ENCODE measurements at regions not wholly inside any gene's neighbourhood (a gene's known extent, or its start where the extent isn't known, plus 50 kb on each side); places are given as distances from the start of the nearest gene placed in this dataset.
A peak's percentile ranks its signal among the peaks of the same experiment; 100 is the strongest.
"Not testable (repeated sequence)": the region's sequence is repeated elsewhere in the genome, so short reads cannot be mapped to it uniquely, and the experiment has no call there.

DNA sequence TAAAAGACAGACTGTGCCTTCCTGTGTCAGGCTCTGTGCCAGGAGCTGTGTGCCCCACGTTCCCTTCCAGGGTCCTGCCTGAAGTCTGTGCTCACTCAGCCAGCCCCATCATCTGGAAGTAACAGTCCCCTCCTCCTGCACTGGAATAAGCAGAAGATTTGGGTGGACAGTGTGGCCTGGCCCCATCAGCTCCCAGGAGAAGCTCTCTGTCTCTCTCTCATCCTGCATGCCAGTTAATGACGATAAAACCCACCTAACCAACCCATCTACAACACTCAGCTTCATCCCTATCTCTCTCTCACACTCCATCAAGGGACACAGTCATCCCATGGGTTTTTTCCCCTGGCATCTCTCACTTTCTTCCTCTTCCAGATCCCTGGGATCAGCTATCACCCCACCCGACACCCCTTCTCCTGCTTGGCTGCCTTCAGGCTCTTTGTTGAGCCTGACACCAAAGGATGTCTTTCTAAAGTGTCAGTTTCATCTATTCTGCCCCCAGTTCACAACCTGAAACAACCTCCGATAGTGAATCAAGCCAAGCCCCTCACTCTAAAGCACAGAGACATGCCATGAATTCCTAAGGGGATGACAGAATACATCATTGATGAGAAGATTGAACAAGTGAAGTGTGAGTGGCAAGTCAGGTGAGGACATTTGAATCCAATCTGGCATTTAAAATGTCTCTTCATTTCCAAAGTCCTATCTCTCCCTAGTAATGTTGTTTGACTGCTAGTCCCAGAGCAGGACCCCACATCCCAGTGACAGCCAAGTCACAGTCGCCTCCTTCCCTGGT is 91.4 kb upstream of the TOP3B start:
- DNase-seq: no peak

- DNase-seq: no peak
Observed at GRCh38 chr22:22072169-22072836, 89.7 kb upstream of the TOP3B start.

GRCh38 chr22:22071455-22071854 is 88.9 kb upstream of the TOP3B start:
- DNase-seq: no peak

GRCh38 chr22:22070371-22070824 is 87.8 kb upstream of the TOP3B start:
- no peak for DNase-seq

DNA sequence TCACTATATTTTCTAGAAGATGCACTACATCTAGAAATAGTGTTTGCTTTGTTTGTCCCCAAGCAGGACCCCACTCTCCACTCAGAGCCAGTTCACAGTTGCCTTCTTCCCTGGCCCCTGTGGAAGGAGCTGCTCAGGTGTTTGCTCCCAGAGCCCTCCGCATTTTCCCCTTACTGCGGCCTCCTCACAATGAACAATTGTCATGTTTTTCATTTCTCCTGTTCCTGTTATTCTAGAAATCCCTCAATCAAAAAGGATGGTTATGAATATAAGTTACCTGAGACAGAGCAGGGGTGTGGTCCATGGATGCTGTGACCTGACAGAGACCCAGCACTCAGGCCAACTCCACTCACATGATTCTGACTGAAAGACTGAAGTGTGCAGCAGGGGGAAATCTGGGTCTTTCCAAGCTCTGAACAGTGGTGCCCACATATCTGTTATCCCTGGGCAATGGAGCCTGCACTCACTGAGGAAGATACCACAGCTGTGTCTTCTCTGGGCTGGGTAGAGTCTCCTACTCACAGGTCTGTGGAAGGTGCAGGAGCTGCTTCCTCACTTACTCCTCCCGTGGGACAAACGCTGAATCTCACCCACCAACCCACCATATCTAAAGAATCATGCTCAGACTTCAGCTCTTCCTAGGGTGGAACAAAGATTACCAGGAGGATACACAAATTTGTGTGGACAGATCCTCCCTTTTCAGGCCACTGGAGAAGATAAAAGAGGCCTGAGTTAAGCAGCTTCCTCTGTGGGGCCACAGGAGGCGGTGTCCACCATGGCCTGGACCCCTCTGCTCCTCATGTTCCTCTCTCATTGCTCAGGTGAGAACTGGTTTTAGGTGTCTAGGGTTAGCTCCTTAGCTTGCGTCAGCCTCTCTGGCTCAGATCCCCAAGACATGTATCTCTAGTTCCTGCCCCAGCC is 87.1 kb upstream of the TOP3B start:
- no peak for DNase-seq

DNA sequence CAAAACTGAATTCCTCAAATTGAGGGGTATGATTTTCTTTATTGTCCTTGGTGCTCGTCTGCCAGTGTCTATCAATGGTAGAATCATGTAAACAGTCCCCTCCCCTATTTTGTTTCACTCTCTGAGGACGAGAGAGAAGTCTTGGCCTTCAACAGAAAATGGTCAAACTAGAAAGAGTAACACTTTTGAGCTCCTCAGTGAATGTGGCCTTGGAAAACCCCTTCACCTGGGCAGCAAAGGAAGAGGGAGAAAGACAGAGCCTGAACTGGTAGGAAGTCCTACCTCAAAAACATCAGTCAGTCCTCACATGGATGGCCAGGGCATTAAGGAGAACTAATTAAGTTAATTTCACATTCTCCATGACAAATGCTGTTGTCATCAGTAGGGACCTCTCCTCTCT is 86.1 kb upstream of the TOP3B start:
- DNase-seq: no peak

GRCh38 chr22:22068025-22068424 is 85.4 kb upstream of the TOP3B start:
- DNase-seq: no peak

DNA sequence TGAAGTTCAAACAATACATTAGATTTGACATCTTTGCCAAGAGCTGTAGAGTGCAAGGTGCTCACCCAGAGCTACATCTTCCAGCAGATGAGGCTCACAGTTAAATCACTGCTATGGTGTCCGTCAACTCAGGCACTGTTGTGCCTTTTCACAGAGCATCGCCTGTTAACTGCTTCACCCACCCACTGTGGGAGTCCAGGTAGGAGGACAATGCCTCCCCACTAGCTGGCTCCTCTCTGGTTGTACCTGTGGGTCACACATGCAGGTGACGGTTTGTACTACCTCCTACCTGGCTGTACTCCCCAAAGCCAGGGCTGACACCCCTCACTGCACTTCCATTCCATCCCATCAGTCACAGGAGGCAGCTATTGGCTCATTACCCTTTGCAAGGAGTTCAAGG is 84.6 kb upstream of the TOP3B start:
- DNase-seq: no peak

- no peak for DNase-seq
Observed at GRCh38 chr22:22064580-22064979, 82.0 kb upstream of the TOP3B start.

DNA sequence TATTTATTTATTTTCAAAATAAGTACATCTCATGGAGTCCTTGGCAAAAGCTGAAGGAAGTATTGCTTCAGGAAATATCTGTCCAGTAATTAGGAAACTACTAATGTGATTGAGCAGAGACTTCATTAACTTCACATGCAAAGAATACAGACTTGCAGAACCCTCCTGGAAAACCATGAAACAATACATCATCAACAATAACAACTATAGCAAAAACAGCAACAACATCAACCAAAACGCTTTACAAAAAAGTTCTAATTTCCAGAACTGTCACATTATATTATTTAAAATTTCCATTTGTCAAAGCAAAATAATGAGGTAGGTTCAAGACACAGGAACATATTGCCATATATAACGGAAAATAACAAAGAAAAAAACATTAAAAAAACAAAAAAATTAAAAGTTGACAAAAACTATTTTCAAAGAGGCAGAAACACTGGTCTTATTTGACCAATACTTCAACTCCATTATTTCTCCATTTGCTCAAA is 79.8 kb upstream of the TOP3B start:
- no peak for DNase-seq

DNA sequence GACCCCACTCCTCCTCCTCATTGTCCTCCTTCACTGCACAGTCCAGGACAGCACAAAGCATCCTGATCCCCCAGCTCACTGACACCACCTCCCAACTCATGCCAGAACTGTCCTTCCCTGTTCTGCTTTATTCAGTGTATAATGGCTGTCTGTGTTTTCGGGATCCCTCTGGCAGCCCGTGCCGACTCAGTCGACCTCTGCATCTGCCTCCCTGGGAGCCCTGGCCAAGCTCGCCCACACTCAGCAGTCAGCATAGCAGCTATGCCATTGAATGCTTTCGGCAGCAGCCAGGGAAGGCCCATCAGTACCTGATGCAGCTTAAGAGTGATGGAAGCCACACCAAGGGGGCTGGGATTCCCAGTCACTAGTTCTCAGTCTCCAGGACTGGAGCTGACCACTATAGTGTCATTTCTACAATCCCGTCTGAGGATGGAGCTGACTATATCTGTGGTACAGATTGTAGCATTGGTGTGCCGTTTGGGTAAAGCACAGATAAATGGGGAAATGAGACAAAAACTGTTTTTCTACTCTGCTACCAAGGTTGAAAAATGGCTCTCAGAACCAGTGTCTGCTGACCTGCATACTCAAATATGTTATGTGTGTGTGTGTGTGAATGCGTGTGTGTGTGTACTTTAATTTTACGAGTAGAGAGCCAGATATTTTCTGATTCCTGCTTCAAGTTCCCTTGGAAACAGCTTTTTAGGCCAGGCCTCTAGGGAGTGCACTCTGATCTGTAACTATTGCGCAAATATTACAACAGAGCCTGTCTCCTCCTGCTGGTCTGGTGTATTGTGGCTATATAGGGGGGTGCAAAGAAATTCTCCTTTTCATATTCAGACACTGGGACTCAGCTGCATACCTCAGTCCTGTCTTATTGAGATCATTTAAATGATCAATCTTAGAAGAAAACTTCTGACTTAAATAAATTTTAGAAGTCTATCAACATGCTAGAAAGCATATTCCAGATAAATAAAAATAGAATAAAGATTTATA is 78.8 kb upstream of the TOP3B start:
- no peak for DNase-seq

- DNase-seq: peak; percentile 47
Observed at GRCh38 chr22:22060200-22061084, 77.9 kb upstream of the TOP3B start.

GRCh38 chr22:22059291-22060002 is 76.9 kb upstream of the TOP3B start:
- no peak for DNase-seq

DNA sequence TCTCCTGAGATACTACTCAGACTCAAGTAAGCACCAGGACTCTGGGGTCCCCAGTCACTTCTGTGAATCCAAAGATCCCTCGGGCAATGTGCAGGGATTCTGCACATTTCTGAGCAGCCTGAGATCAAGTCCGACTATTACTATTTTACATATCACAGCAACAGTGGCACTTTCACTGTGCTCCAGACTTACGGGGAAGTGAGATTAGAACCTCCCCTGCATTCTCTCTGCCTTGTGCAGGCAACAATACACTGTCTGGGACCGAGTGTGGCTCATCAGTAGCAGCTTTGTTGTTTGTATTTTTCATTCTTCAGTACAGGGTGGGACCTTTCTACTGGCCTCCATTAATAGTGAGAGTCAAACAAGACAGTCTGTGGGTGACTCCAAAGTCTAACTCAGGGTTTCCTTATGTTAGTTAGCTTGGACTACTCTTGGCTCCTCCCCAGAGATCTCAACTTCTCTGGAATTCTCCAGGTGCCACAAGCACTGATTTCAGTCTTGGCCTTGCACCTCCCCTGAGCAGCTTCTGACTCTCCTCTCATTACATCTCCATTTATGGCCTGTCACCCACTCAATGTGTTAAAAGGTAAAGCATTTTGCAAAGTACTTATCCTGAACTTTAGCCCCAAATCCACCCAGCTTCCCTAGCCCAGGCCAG is 76.2 kb upstream of the TOP3B start:
- DNase-seq: no peak

DNA sequence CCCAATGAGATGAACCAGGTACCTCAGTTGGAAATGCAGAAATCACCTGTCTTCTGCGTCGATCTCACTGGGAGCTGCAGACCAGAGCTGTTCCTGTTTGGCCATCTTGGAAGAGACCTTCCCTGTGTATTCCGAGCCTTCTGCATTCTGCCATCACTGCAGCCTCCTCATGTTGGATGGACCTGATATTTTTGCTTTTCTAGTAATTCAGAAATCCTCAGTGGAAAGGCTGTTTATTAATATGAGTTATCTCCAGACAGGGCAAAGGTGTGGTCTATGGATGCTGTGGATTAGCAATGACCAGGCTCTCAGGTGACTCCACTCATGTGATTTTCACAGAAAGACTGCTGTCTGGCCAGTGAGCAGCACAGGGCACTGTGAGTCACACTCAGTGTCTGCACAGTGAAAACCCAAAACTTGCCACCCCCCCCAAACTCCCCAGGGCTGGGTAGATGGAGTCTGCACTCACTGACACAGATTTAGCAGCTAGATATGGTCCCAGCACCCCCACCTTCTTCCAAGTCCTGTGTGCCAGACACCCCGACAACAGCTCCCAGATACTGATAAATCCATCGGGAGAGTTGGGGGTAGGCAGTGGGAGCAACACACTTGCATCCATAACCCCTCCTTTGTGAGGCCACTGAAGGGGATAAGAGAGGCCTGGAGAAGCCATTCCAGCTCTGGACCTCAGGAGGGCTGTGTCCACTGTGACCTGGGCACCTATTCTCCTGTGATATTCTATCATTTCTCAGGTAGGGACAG is 75.2 kb upstream of the TOP3B start:
- DNase-seq: no peak

- DNase-seq: not testable (repeated sequence)
Observed at GRCh38 chr22:22056809-22057594, 74.4 kb upstream of the TOP3B start.

DNA sequence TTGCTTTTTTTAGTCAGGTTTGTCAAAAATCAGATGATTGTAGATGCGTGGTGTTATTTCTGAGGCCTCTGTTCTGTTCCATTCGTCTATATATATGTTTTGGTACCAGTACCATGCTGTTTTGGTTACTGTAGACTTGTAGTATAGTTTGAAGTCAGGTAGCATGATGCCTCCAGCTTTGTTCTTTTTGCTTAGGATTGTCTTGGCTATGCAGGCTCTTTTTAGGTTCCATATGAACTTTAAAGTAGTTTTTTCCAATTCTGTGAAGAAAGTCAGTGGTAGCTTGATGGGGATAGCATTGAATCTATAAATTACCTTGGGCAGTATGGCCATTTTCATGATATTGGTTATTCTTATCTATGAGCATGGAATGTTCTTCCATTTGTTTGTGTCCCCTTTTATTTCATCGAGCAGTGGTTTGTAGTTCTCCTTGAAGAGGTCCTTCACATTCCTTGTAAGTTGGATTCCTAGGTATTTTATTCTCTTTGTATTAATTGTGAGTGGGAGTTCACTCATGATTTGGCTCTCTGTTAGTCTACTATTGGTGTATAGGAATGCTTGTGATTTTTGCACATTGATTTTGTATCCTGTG is 70.1 kb upstream of the TOP3B start:
- not testable (repeated sequence) for DNase-seq

DNA sequence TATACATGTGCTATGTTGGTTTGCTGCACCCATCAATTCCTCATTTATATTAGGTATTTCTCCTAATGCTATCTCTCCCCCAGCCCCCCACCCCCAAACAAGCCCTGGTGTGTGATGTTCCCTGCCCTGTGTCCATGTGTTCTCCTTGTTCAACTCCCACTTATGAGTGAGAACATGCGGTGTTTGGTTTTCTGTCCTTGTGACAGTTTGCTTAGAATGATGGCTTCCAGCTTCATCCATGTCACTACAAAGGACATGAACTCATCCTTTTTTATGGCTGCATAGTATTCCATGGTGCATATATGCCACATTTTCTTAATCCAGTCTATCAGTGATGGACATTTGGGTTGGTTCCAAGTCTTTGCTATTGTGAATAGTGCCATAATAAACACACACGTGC is 68.4 kb upstream of the TOP3B start:
- DNase-seq: not testable (repeated sequence)
